A673 (cell line): ENCODE measurements at regions not wholly inside any gene's neighbourhood (a gene's known extent, or its start where the extent isn't known, plus 50 kb on each side); places are given as distances from the start of the nearest gene placed in this dataset.

ENCODE experiments used
- EZH2 ChIP-seq: fragments of 200-600 bp; sonication (generic); IDR thresholded peaks from 2 replicates; pipeline ENCODE4 v1.6.1; 2017; ENCODE audit warnings: borderline replicate concordance, low read depth, mild to moderate bottlenecking, mixed read lengths, antibody characterized with exemption, low read length; ENCODE audit not compliant: poor library complexity, severe bottlenecking
- TF ChIP-seq, protein P1 (sequence below): fragments of 300-800, 200-600 bp; sonication (generic); conservative IDR thresholded peaks from 2 replicates; pipeline ENCODE4 v1.5.1; 2017; ENCODE audit warnings: low read depth, mild to moderate bottlenecking, antibody characterized with exemption, low read length, moderate library complexity, mixed read lengths

DNA sequence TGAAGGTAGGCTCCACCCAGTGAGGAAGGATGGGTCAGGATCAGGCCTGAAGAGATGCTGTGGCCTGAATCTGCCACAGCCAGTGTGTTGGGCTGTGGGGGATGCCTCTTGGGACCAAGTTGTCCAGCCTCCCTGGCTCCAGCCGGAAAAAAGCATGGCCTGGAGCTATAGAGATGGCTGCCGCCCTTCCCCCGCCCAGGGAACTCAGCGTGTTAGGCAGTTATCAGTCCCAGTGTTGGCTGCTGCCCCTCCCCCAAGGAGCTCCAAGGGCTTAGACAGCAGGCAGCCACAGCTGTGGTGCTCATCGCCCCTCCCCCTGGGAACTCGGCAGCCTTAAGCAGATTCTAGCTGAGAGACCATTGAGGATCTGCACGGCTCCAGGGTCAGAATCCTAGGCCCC is 158.0 kb downstream of the CAPZA3 start:
- TF ChIP-seq, protein P1, sequence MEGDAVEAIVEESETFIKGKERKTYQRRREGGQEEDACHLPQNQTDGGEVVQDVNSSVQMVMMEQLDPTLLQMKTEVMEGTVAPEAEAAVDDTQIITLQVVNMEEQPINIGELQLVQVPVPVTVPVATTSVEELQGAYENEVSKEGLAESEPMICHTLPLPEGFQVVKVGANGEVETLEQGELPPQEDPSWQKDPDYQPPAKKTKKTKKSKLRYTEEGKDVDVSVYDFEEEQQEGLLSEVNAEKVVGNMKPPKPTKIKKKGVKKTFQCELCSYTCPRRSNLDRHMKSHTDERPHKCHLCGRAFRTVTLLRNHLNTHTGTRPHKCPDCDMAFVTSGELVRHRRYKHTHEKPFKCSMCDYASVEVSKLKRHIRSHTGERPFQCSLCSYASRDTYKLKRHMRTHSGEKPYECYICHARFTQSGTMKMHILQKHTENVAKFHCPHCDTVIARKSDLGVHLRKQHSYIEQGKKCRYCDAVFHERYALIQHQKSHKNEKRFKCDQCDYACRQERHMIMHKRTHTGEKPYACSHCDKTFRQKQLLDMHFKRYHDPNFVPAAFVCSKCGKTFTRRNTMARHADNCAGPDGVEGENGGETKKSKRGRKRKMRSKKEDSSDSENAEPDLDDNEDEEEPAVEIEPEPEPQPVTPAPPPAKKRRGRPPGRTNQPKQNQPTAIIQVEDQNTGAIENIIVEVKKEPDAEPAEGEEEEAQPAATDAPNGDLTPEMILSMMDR, result no peak
- no peak for TF ChIP-seq EZH2
